Fibroblast of lung (primary cell): ENCODE measurements at regions not wholly inside any gene's neighbourhood (a gene's known extent, or its start where the extent isn't known, plus 50 kb on each side); places are given as distances from the start of the nearest gene placed in this dataset.

ENCODE experiments used
- CTCF ChIP-seq, 2 donors: IDR thresholded peaks in 1 of 2; conservative IDR thresholded peaks in 1 of 2; 1 replicate in 1 of 2; 2 replicates in 1 of 2; pipeline ENCODE4 v1.5.1; 2011 to 2012; ENCODE audit warnings: low read length in 2 of 2, control low read depth in 1 of 2, inconsistent platforms in 1 of 2, low read depth in 1 of 2, mild to moderate bottlenecking in 1 of 2
- EZH2 ChIP-seq: IDR thresholded peaks from 2 replicates; pipeline ENCODE4 v1.5.1; 2012; ENCODE audit warnings: low read length, control low read depth, mild to moderate bottlenecking; ENCODE audit errors: missing control alignments

- TF ChIP-seq CTCF (conservative IDR thresholded peaks at IDR 0.05 in 1 of 2, IDR thresholded peaks at IDR 0.05 in 1 of 2; ENCODE audit: low read depth in 1 of 2, low read length in 2 of 2), result no peak
- TF ChIP-seq EZH2, result no peak
Measured at GRCh38 chr21:15422783-15423182, 307.0 kb upstream of the USP25 start.
